ENCODE measurements at regions not wholly inside any gene's neighbourhood (a gene's known extent, or its start where the extent isn't known, plus 50 kb on each side); places are given as distances from the start of the nearest gene placed in this dataset. TPM values are rescaled to one million over a fixed set of nuclear protein-coding genes. Genes with fewer than 3 reads are reported as not detected.

DNA sequence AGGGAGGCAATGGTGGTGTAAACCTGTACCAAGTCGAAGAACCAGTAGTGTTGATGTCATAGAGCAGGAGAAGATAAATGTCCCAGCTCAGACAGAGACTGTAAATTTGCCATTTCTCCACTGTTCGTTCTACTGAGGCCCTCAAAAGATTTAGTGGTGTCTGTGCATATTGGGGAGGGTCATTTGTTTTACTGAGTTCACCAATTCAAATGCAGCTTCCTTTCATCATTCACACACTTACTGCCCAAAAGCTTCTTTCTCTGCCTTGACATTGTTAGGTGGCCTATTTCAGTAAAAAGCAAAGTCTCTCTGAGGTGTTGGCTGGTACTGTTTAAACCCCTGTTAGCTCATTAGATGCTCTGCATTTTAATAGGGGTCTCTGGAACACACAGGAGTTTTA, 86.2 kb upstream of the EDNRB start:
- DNase-seq = no peak

DNA sequence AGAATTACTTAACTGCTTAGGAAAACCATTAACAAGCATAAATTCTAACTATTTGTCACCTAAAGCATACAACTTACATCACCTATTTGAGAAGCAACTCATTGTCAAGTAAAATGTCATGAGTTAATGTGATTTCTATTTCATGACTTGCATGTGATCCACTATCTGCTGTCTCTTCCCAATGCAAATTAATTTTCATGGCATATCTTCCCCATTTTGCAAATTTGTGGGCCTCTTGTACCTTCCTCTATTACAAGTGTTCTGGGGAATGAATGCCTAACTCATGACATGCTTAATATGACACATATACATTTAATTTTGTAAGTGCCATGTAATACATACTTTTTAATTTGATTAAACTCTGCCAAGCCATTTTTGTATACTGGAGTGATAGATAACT, 81.1 kb upstream of the EDNRB start:
- DNase-seq = no peak

DNA sequence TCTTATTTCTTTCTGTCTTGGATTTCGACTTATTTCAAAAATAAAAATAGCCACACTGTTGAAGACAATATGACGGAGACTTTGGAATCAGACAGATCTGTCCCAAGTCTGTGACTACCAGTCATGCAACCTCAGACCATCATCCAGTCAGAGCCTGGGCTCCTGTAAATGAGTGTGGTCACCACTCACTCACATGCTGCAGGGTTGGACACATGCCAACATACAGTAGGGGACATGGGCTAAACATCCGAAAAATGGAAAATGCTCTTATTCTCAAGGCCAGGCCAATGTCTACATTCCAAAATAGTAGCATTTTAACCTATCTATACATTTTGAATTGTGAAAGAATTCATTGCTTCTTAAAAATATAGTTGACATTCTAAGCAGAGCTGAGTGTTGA, 75.5 kb upstream of the EDNRB start:
- DNase-seq = no peak

DNA sequence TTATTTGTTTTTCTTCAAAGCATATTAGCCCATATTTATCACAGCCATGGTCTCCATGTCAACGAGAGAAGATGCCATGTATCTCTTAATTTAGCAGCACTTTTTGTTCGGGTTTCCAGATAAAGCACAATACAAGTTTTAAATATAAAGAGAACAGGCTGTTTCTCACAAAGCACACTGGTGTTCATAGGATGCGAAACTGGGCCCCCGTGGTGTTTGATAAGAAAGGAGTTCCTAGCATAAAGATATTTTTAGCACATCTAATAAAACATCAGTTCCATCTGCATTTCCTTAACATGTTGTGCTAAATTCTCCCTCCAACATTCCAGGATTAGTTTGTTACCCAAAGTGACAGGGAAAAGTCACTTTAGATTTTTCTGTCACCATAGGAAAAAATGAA, 72.4 kb upstream of the EDNRB start:
- DNase-seq = no peak

DNA sequence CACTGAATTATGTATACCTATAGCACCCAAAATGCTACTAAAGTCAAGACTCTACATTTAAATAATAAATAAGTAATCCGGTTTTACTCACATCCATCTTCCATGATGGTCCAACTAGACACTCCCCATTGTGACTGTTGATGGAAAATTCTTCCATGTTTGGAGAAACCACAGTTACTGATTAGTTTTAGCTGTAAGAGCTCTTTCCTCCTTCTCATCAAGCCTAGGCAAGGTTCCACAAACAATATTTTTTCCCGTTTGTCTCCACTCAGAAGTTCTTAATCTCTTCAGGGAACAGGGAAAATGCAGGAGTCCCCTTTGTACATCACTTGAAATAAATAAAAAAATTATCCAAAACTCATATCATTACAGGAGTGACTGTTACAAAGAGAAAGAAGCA, 70.7 kb upstream of the EDNRB start:
- DNase-seq = no peak

DNA sequence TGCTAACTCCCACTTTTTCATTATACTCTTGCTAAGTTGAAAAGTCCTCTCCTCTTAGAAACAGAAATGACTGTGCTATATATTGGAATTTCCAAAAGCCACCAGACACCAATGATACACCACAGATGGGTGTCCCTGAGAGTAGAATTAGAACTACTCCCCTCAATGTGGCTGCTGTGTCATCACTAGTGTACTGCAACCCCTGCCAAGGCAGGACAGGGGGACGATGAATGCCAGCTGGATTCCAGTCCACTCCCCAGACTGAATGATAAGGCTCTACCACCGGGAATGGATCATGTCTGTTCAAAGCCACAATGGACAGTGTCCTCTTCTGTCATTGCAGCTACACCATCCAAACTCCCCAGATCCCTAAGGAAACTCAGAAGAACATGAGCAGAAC, 69.7 kb upstream of the EDNRB start:
- no peak for DNase-seq

DNA sequence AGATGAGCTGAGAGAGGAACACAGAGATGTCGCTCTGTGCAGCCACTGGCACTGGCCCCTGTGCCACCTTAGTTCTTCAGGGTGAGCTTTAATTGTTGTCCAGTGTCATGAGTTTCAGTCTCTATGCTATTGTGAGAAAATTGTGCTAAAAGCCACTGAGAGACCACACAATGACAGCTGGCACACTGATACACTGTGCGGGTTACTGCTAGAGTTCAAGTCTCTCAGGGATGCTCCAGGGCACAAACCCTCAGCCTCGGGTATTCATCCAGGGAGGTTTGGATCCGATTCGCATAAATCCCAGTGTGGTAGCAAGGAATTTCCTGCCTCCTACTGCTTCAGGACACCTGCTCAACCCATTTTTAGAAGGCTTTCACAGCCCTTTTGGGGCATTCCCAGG, 68.1 kb upstream of the EDNRB start:
- DNase-seq = no peak

DNA sequence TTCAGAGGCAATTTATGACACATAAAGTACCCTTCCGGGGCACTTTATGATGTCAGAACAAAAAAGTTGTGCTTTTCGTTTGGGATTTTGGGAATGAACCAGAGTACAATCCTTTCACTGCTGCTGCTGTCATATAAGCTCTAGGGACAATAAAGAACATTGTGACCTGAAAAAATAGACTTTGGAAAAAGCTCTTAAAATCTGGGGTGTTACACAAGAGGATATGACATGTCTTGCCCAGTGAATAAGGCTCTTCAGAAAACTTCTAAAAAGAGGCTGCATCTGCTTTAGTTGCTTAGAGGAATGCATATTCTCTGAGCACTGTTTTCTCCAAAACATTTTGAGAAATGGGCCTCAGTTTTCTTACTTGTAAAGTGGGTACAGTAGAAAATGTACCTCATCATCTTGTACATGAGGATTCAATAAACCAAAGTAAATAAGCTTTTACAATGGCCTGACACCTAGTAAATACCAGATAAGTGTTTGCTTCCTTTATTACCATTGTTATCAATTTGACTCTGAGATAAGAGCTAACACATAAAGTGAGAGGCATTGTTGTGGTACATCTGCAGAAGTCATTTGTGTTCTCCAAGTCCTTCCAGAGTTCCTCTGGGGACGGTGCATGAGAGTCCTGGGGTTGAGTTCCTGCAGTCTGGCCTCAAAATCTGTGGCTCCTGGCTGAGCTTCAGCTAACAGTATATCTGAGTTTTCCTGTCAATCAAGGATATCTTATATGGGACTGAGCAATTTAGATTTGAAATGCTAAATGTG, 67.4 kb upstream of the EDNRB start:
- DNase-seq = no peak

DNA sequence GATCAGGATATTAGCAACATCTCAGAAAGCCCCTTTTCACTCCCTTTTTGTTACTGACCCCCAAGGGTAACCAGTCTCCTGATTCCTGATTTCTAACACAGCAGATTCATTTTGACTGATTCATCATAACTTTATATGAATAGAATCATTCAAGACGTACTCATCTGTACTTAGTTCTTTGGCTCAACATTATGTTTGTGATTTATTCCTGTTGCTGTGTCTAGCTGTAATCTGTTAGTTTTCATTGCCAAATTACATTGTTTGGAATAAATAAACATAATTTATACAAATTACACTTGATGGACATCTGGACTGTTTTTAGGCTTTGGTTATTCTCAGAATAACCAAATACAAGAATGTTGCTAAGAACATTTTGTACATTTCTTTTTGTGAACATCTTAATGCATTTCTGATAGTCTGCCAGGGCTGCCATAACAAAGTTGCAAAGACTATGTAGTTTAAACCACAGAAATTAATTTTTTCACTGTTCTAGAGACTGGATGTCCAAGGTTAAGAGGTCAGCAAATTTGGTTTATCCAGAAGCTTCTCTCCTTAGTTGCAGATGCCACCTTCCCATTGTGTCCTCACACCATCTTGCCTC, 62.8 kb upstream of the EDNRB start:
- peak; percentile 61 for DNase-seq

DNA sequence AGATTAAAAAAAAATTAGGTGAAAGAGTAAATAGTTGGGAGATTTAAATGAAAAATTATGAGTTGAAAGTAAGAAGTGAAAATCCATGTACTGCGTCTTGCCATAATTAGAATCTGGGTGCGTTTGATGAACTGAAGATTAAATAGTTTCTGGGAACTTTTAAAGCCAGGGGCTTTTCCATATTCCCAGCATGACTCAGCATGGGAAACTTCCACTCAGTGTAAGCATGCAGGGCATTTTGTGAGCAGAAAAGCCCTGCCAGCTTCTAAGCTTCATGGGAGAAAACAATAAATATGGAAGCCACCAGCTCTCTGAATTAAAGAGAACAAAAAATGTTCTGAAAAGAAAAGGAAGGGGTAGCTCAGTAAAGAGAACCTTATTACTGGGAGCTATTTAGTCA, 62.0 kb upstream of the EDNRB start:
- no peak for DNase-seq

DNA sequence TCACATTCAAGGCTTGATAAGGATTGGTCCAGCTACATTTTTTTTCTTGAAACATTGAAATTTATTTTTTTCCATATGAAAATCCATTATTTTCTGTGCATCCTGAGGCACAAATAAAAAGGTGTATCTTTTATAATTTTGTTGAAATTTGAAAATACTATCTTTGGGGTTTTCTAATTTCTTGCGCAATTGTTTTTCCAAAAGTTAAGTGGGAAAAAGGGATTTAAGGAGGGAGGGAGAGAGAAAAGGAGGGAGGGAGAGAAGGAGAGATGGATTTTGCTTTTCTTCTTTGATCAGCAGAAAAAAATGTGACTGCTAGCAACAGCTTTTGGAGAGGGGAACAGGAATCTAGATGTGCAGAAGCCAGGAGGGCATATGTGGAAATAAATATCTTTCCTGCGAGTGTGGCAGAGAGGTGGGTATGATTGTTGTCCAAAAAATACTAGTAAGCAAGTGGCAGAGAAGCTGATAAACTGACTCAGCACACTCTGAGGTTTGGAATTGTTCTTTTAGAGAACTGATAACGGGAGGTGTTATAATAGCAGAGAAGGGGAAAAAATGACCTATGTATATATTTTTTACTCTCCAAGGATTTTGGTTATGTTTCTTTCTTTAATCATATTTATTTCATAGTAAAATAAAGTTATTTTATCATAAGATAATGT, 61.2 kb upstream of the EDNRB start:
- no peak for DNase-seq

DNA sequence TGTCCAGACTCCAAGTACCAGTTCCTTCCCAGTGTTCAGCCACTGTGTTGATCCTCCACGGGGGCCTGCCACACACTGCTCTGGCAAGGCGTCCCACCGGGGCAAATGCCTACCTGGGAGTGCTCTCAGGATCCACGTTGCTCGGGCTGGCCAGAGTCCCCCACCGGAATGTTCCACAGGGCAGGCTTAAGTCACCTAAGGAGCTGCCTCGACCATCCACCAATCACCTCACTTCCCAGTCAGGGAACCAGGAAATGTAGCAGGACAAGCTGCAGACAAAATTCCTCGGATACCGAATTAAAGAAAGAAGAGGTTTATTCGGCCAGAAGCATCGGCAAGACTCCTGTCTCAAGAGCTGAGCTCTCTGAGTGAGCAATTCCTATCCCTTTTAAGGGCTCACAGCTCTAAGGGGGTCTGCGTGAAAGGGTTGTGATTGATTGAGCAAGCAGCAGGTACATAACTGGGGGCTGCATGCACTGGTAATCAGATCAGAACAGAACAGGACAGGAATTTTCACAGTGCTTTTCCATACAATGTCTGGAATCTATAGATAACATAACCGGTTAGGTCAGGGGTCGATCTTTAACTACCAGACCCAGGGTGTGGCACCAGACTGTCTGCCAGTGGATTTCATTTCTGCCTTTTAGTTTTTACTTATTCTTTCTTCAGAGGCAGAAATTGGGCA, 56.9 kb upstream of the EDNRB start:
- no peak for DNase-seq

DNA sequence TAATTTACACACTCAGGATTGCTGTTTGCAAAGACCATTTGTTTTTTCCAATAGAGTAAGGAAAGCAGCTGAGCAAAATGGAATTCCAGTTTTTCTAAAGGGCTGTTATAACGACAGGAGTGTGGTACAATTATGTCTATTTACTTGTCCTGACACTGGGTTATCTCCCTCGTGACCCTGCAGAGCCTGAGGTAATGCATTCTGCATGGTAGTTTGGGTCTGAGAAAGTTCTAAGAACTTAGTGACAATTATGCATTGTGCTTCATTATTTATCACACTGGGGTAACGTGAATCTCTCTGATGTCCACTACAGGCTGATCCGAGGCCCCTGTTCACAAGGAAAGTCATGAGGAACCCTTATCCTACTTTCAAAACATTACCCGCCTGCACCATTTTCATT, 50.7 kb upstream of the EDNRB start:
- no peak for DNase-seq

Small RNA genes in the stretch of these regions (small RNA-seq; reads per million reads assigned to genes)
- gene RNY3P3 (ENCODE audit: low replicate concordance) = not detected
